Small intestine (tissue), 7 donors: ENCODE measurements at regions not wholly inside any gene's neighbourhood (a gene's known extent, or its start where the extent isn't known, plus 50 kb on each side); places are given as distances from the start of the nearest gene placed in this dataset.

Experiments
- DNase-seq, 2 donors: peaks; one replicate each; pipeline versions ENCODE4 v3.0.0 to v3.0.0-alpha.2; 2013
- FAIRE-seq: peaks from 2 replicates; lab custom pipeline; 2012; peaks lifted over from hg19 to GRCh38; lab: Jason Lieb, UNC
- H3K27ac ChIP-seq, 3 donors: one replicate each; pipeline ENCODE4 v1.5.1; 2013; ENCODE audit warnings: low read length in 2 of 3, mild to moderate bottlenecking in 2 of 3, control low read depth in 1 of 3, inconsistent platforms in 1 of 3, low read depth in 1 of 3, moderate library complexity in 1 of 3
- H3K27me3 ChIP-seq, 3 donors: one replicate each; pipeline ENCODE4 v1.6.1; 2013; ENCODE audit warnings: low read length in 3 of 3, inconsistent platforms in 1 of 3; ENCODE audit not compliant: control insufficient read depth in 3 of 3, insufficient read depth in 3 of 3
- H3K36me3 ChIP-seq, 3 donors: one replicate each; pipeline ENCODE4 v1.6.1; 2013; ENCODE audit warnings: low read length in 3 of 3, inconsistent platforms in 1 of 3, low read depth in 1 of 3, mild to moderate bottlenecking in 1 of 3, moderate library complexity in 1 of 3; ENCODE audit not compliant: control insufficient read depth in 3 of 3, insufficient read depth in 2 of 3
- H3K4me1 ChIP-seq, 3 donors: one replicate each; pipeline ENCODE4 v1.6.1; 2013; ENCODE audit warnings: low read length in 2 of 3, inconsistent platforms in 1 of 3, low read depth in 1 of 3, mild to moderate bottlenecking in 1 of 3, moderate library complexity in 1 of 3; ENCODE audit not compliant: control insufficient read depth in 3 of 3, insufficient read depth in 2 of 3
- H3K4me3 ChIP-seq, 3 donors: one replicate each; pipeline ENCODE4 v1.5.1; 2013; ENCODE audit warnings: low read length in 3 of 3, control low read depth in 1 of 3, inconsistent platforms in 1 of 3, low read depth in 1 of 3, mild to moderate bottlenecking in 1 of 3, moderate library complexity in 1 of 3
- H3K9me3 ChIP-seq, 2 donors: one replicate each; pipeline ENCODE4 v1.6.1; 2013; ENCODE audit warnings: low read depth in 1 of 2, low read length in 1 of 2; ENCODE audit not compliant: control insufficient read depth in 2 of 2, insufficient read depth in 1 of 2
- WGBS, 3 donors: extraction: QIAGEN DNeasy Blood & Tissue Kit; methylation state at CpG; one replicate each; pipeline ENCODE4 v1.1.7; 2013; 5-methylcytosine and 5-hydroxymethylcytosine counted together
- donor health status: healthy with polysubstance abuse.
- donor health status: control.
- donor health status: control.
- donor health status: Bipolar disorder and iron deficiency.
- donor health status: healthy.

- no peak overlapping the region for H3K4me3 ChIP-seq
- no peaks in the 10 kb centered on the region for H3K36me3 ChIP-seq
- 70 to 73% (median 73%) methylated on average over 7 of the region's 7 CpGs for WGBS, 3 donors
- H3K9me3 ChIP-seq: no peaks in the 10 kb centered on the region
- DNase-seq (no peak), FAIRE-seq (no peak)
- H3K27ac ChIP-seq: no peak overlapping the region
- H3K27me3 ChIP-seq: peaks cover 0 to 2% (median 2%) of the 10 kb centered on the region in 3 donors
- no peaks in the 10 kb centered on the region for H3K4me1 ChIP-seq
Measured at GRCh38 chr4:42330002-42330592, 67.2 kb upstream of the SHISA3 start.

GRCh38 chr4:42331040-42331439 lies 66.2 kb upstream of the SHISA3 start:
- no peaks in the 10 kb centered on the region for H3K9me3 ChIP-seq
- 21 to 73% (median 42%) methylated on average over 1 of the region's 1 CpG for WGBS, 3 donors
- peaks cover 0 to 2% (median 2%) of the 10 kb centered on the region in 3 donors for H3K27me3 ChIP-seq
- H3K4me3 ChIP-seq: no peak overlapping the region
- no peaks in the 10 kb centered on the region for H3K36me3 ChIP-seq
- FAIRE-seq (no peak), DNase-seq (peak in 1 of 2 donors; percentile 77)
- no peaks in the 10 kb centered on the region for H3K4me1 ChIP-seq
- no peak overlapping the region for H3K27ac ChIP-seq

GRCh38 chr4:42331914-42332368 lies 65.3 kb upstream of the SHISA3 start:
- Histone ChIP-seq H3K9me3 (no peaks in the 10 kb centered on the region), H3K27me3 (peaks cover 0 to 2% (median 2%) of the 10 kb centered on the region in 3 donors), H3K4me3 (no peak overlapping the region), H3K4me1 (no peaks in the 10 kb centered on the region), H3K27ac (peak overlapping the region in 1 of 3 donors; percentile 53), H3K36me3 (no peaks in the 10 kb centered on the region)
- FAIRE-seq (no peak), DNase-seq (peak in 1 of 2 donors; percentile 86)
- 57 to 73% (median 71%) methylated on average over 6 of the region's 6 CpGs for WGBS, 3 donors

- DNase-seq (no peak), FAIRE-seq (no peak)
- H3K4me1 ChIP-seq: no peaks in the 10 kb centered on the region
- 43 to 70% (median 65%) methylated on average over 7 of the region's 7 CpGs for WGBS, 3 donors
- no peaks in the 10 kb centered on the region for H3K9me3 ChIP-seq
- peak overlapping the region in 1 of 3 donors; percentile 0 for H3K27ac ChIP-seq
- H3K4me3 ChIP-seq: no peak overlapping the region
- no peaks in the 10 kb centered on the region for H3K36me3 ChIP-seq
- H3K27me3 ChIP-seq: no peaks in the 10 kb centered on the region
Measured at GRCh38 chr4:42339935-42340406, 57.3 kb upstream of the SHISA3 start.

DNA sequence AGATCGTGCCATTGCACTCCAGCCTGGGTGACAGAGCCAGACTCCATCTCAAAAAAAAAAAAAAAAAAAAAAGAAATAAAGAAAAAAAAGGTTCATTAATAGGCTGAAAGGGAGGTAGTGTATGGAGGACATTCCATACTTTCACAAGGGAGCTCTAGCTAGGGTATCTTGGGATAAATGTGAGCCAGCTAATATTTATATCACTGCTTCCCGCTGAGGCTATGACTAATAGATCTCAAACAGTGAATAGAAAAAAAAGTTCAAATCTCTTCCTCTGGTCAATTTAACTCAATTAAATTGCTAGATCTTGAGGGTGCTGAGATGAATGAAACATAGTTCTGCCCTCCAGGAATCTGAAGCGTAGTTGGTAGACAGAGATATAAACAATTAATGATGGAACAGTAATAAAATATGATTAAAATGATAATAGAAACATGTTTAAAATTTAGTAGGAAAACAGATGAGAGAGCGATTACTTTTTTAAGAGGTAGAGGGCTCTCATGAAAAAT lies 55.7 kb upstream of the SHISA3 start:
- H3K36me3 ChIP-seq: no peaks in the 10 kb centered on the region
- DNase-seq (no peak), FAIRE-seq (no peak)
- no peaks in the 10 kb centered on the region for H3K9me3 ChIP-seq
- WGBS, 3 donors: 85 to 95% (median 87%) methylated on average over 4 of the region's 4 CpGs
- H3K27ac ChIP-seq: no peak overlapping the region
- no peak overlapping the region for H3K4me3 ChIP-seq
- H3K27me3 ChIP-seq: peaks cover 0 to 2% (median 0%) of the 10 kb centered on the region in 3 donors
- H3K4me1 ChIP-seq: peaks cover 0 to 3% (median 0%) of the 10 kb centered on the region in 3 donors

DNA sequence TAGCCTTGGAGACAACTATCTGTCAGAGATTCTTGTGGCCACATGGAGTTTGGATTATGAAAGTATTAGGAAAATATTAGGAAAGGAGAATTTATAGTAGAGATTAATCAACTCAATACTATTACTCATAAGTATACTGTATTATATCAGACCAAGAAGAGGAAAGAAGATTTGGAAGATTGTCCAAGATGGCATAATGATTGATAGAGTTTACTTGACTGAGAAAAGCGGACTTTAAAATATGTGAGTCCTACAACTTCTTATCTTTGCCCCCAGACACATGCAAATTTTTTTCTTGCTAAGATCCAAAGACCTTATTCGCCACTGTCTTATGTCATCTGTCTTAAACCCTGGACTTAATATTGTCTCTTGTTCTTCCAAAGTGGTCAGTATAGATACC lies 54.8 kb upstream of the SHISA3 start:
- Histone ChIP-seq H3K4me1 (peaks cover 0 to 3% (median 0%) of the 10 kb centered on the region in 3 donors), H3K9me3 (no peaks in the 10 kb centered on the region), H3K27me3 (peaks cover 0 to 2% (median 0%) of the 10 kb centered on the region in 3 donors), H3K4me3 (no peak overlapping the region), H3K36me3 (no peaks in the 10 kb centered on the region), H3K27ac (no peak overlapping the region)
- 87 to 95% (median 92%) methylated on average over 2 of the region's 2 CpGs for WGBS, 3 donors
- FAIRE-seq (no peak), DNase-seq (no peak)

DNA sequence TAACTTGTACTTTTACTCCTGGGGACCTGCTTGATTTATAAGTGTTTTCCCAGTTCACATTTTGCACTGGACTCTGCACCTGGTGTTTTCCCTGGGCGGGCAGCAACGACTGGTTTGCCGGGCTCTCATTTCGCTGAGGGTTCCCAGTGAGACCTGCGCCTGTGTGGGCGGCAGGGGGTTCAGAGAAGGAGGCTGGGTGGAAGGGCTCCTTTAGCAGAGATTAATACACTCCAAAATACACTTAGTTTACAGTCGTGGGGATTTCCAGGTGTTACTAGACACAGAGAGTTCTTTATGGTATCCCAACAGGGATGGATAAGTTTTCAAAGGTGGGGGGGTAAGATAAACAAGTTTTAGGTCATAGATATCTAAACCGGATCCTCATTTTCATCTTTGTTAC lies 53.0 kb upstream of the SHISA3 start:
- H3K36me3 ChIP-seq: no peaks in the 10 kb centered on the region

DNA sequence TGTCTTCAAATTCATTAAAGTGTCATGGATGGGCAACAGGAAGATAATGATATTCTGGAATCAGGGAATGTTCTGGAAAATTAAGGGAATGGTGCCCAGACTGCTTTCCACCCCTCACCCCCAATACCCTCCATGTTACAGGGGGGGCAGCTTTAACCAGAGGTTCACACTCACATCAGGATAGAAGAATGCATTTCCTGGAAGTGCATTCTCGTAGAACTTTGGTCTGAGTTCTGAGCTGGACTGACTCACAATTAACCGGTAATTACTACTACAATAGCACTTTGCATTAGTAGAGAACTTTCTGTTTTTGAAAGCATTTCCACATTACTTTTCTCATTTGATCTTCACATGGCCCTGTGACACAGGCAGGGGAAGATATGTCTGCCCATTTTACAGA lies 52.5 kb upstream of the SHISA3 start:
- no peaks in the 10 kb centered on the region for H3K36me3 ChIP-seq
- WGBS, 3 donors: 19 to 39% (median 32%) methylated on average over 2 of the region's 2 CpGs
- H3K4me3 ChIP-seq: no peak overlapping the region
- peak overlapping the region in 1 of 3 donors; percentile 27 for H3K27ac ChIP-seq
- FAIRE-seq (no peak), DNase-seq (peak in 1 of 2 donors; percentile 65)
- peaks cover 0 to 2% (median 0%) of the 10 kb centered on the region in 3 donors for H3K27me3 ChIP-seq
- no peaks in the 10 kb centered on the region for H3K9me3 ChIP-seq
- peaks cover 0 to 3% (median 0%) of the 10 kb centered on the region in 3 donors for H3K4me1 ChIP-seq

More for the DNA sequence above, 53.0 kb upstream of the SHISA3 start:
- Histone ChIP-seq H3K27me3 (peaks cover 0 to 2% (median 0%) of the 10 kb centered on the region in 3 donors), H3K4me1 (peaks cover 0 to 3% (median 0%) of the 10 kb centered on the region in 3 donors), H3K27ac (no peak overlapping the region), H3K9me3 (no peaks in the 10 kb centered on the region), H3K4me3 (no peak overlapping the region)
- DNase-seq: peak in 1 of 2 donors; percentile 49
- 12 to 52% (median 24%) methylated on average over 8 of the region's 8 CpGs for WGBS, 3 donors
- FAIRE-seq: no peak
